GM18505 (cell line): ENCODE measurements at regions not wholly inside any gene's neighbourhood (a gene's known extent, or its start where the extent isn't known, plus 50 kb on each side); places are given as distances from the start of the nearest gene placed in this dataset.

Experiments used
- ATAC-seq: cut with Tn5 transposase; IDR thresholded peaks from one replicate; pipeline ENCODE4 v1.9.1; 2021; ENCODE audit not compliant: unreplicated experiment
- POLR2A ChIP-seq: IDR thresholded peaks from 4 replicates; pipeline ENCODE4 v1.6.1; 2011; ENCODE audit warnings: borderline replicate concordance; ENCODE audit not compliant: insufficient read depth, insufficient read length; ENCODE audit errors: extremely low read depth

DNA sequence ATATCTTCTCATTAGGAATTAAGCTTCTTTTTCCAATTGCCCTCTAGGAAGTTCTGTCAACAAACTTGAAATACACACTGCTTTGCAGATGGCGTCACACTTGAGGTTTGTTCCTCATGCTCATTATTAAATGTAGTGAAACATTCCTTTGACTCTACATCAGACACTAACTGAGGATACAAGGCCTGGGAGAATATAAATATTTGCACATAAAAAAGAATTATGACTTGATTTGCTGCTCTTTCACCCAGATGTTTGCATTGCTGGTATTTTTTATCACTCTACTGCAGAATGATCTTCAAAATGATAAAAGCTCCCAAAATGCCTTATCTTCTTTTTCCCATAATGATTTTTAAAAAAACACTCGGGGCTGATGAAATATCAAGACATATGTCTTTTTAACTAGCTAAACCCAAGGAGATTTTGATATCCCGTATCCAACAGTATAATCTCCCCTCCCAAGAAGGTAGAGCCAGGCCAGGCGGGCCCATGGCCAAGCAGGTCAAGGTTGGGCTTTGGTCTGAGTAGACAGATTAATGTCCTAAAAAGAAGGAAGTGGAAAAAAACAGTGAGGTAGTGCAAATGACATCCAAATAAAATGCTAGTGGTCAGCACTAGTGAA is 264.6 kb downstream of the HHIPL2 start:
- ATAC-seq, result no peak
- TF ChIP-seq POLR2A, result no peak

DNA sequence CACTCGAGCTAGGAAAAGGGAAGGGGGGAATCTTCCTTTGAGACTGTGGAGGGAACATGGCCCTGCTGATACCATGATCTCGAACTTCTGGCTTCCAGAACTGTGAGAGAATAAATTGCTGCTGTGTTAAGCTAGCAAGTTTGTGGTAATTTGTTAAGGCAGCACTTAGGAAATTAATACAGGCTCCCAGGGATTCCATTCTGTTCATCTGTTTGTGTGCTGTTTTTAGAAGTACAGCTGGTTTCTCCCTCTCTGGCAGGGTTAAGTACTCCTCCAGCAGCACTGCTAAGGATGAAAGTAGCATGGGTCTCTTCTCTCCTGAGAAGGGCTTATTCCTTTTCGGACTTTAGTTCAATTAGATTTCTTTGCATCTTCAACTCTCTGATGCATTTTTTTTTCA is 268.3 kb downstream of the HHIPL2 start:
- no peak for ATAC-seq
- TF ChIP-seq POLR2A, result no peak

DNA sequence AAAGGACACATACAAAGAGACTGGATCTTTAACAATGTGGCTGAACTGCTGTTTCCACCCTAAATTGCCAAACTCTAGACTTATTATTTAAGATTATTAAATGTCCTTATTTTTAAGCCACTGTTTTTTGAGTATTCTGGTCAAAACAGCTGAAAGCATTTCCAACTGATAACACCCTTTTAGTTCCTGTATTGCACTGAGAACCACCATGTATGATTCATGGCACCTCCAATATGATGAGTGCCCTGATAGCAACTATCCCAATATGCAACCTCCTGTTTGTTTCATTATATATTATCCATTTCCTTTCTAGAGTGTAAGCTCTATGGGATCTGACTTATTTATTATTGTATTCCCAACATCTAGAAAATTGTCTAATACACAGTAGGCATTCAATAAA is 269.4 kb downstream of the HHIPL2 start:
- ATAC-seq, result no peak
- no peak for TF ChIP-seq POLR2A

DNA sequence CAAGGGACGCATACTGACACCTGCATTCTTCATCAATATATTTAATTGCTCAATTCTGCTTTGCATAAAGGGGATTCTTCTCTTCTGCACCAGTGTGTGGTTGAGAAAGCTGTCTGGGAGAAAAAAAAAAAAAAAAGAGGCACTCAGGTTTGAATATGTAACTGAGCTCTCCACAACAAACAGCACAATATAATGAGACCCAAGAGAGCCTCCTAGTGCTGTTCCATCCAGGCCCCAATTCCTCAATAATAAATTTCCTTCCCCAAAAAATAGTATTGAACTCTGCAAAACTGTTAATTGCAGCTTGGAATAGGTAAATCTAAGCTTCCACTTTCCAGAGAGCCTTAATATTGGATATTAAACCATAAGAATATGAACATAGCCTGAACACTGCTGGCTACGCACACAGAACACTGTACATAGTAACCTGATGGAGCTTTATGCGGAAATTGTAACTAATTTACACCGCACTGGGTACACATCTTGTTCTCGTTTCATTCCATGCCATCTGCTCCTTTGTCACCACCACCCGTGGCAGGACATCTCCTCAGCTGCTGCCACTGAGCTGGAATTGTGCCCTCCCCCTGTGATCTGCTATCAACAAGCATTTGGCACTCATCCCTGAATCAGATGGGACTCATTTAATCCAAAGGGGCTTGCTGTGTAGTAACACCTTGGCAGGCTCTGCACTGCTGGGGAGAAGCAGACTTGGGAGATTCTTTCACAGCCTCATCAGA is 272.0 kb downstream of the HHIPL2 start:
- no peak for ATAC-seq
- no peak for TF ChIP-seq POLR2A

DNA sequence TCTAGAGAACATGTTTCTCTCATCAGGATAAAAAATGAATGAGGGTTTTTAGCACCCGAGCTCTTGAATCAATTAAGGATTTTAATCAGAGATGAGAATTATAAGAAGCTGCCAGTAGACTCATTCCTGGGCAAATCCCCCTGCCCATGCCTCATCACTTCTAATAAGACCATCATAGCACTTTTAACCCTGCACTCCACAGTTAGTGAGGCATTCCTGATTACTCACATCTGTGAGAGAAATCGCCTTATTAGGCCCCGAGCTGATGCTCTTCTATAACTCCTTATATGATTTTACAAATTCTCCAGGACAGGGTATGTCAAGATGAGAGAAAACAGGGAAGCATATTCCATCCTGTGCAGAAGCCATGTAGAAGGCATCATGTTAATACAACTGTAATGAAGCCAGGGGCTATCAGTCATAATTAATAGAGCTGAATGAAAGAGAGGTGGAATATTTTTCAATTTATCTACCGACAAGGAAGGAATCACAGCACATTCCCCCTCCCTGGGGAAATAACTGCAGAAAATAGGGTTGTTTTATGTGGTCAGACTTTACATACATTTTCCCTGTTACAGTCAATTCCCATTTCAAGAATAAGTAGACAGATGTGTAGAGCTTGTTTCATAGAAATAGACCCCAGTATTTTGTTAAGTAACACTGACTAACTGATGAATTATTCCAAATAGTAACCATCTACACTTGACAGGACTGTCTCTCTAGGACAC is 272.7 kb downstream of the HHIPL2 start:
- no peak for ATAC-seq
- no peak for TF ChIP-seq POLR2A

DNA sequence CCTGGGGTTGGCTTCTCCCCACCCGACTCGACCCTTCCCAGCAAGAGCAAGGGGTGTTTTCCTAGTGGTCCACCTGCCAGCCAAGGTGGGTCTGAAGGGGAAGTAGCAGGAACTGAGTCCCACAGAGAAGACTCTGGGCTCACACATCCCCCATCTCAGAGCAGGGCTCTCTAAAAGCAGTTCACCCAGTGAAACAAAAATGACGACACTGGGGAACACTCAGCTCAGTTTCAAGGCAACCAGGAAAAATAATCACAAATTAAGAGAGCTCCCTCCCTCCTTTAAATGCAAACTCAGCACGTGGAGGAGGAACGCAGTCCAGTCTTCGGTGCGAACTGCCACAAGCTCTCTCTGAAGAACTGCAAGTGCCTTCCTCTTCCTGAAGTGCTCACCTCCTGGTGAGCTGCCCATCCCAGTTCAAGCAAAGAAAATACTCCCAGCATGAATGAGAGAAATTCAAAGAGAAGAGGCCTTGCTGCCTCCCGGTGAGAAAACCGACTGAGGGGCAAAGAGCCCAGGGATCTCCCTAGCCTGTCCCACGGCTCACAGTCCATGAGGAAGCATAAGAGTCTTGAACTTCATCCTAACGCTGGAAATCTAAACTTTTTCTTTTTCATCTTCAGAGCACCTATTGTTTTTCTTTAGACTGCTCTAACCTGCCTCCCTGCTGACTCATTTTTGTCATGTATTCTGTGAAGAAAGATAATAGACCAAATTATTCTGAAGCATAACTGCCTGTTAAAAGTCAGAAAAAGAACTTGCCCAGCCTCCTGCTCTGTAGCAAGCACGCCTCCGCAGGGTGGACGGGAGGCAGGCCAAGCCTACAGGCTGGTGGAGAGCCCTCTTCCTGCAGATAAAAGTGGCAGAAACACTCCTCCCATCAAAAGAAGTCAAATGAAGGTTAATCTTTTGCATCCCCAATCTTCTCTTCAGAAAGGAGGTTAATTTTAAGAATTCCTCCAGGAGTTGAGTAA is 281.4 kb downstream of the HHIPL2 start:
- no peak for ATAC-seq

DNA sequence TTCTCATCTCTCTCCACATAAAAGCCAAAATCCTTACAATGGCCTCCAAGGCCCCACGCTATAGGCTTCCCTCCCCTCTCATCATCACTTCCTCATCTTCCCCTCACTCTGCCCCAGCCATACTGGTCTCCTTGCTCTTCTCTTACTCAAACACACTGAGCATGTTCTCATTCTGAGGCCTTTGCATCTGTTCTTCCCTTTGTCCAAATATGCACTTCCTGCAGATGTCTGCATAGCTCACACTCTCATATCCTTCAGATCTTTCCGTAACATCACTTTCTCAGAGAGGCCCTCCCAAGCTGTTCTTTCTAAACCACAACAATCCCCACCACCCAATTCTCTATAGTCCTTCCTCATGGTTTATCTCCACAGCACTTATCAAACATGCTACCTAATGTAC is 284.1 kb downstream of the HHIPL2 start:
- no peak for ATAC-seq

More for the DNA sequence above, 281.4 kb downstream of the HHIPL2 start:
- no peak for TF ChIP-seq POLR2A

DNA sequence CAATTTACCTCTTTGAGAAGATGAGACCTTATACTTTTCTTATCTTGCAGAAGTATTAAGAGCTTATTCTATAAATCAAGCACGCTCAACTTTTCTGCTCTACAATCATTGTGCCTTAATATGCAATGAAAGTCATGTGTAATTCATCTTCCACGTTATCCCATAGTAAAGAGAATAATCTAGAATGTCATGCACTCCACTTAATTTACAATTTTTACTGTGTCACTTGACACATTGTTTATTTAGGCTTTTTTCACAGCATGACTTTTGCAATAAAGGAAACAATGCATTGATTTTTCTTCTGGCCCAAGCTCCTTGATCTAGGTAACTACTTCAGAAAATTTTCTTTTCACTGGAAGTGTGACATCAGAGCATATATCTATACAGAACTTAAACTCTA is 290.9 kb downstream of the HHIPL2 start:
- no peak for ATAC-seq
- TF ChIP-seq POLR2A, result no peak

More for the DNA sequence above, 284.1 kb downstream of the HHIPL2 start:
- TF ChIP-seq POLR2A, result no peak

DNA sequence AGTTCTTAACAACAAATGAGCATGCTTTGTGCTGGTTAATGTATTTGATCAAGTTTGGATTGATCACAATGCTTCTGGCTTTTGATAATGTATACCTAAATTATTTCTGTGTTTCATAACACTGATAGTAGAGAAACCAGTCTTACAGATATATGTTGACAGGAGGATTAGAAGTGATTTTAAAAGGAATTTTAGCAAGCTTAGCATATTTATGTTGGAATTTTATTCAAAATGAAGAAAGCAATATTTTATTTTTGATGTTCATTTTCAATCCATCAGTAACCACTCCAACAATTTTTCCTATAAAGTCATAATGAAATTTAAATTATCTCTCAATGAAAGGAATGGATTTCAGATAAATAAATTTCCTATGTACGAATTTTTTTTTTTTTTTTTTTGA is 291.8 kb downstream of the HHIPL2 start:
- ATAC-seq, result no peak
- TF ChIP-seq POLR2A, result no peak

DNA sequence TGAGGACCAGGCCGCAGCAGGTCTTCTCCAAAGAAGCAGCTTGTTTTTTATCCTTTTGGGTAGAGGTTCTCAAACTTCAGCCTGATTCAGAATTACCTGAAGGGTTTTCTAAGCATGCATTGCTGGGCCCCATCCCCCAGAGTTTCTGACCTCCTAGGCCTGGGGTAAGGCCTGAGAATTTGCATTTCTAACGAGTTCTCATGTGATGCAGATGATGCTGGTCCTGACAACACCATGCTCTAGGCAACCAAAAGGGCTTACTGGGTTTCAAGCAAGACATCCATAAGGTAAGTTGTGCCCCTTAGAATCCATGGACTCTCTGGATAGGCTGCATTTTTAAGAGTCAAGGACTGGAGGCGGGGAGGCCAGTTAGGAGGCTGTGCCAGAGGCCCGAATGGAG is 295.1 kb downstream of the HHIPL2 start:
- TF ChIP-seq POLR2A, result no peak
- no peak for ATAC-seq

DNA sequence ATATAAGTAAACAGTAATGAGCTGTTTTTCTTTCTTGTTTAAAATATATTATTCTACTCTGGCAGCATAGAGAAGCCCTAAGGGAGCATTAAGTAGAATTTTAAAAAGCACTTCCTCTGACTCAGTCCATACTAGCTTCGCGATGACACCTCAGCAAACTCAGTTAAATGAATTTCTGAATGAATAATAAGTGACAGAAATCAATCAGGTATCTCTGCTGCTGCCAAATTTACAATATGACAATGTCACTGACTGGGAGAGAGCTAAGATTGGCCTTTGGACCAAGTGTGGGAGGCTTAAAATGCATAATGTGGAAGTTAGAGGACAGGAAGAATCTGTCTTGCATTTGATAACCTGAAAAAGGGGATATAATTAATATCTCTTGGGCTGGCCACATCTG is 296.1 kb downstream of the HHIPL2 start:
- TF ChIP-seq POLR2A, result no peak
- ATAC-seq, result no peak

DNA sequence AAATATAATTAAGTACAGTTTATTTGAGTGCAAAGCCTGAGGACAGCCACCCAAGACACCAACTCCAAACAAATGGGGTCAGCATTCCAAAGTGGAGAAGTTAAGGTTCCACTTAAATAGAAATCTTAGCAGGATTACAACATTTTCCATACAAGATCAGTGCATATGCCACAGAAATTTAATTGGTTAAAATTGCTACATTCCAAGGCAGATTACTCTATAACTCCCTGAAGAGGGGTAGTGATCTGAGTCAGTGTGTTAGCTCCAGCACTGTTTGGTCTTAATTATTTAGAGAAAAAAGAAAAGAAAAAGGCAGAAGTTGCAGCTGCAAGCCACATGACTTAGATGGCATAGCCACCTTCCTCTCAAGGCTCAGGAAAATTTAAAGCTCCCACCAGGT is 297.5 kb downstream of the HHIPL2 start:
- TF ChIP-seq POLR2A, result no peak
- no peak for ATAC-seq

DNA sequence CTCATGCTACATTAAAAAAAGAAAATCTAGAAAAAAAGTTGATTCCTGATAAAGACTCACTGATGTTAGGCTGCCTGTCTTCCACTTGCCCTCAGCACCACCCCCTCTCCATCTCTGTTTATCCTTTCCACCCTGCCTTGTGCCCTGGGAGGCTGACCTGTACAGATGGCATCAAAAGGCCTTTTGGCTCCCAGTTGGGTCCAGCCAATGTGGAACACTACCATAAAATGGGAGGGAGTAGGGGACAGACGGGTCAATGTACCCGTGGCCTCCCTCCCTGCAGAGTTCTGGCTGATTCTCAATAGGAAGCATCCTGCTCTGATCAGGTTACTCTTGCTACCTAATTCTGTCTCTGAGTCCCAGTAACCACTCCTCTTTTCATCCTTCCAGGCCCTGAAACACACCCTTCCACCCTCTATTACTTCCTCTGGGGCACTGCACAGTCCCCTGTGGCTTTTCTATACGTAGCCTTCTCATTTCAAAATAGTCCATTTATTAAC is 300.0 kb downstream of the HHIPL2 start:
- no peak for ATAC-seq
- no peak for TF ChIP-seq POLR2A
